ENCODE measurements at regions not wholly inside any gene's neighbourhood (a gene's known extent, or its start where the extent isn't known, plus 50 kb on each side); places are given as distances from the start of the nearest gene placed in this dataset.
"Not testable (repeated sequence)": the region's sequence is repeated elsewhere in the genome, so short reads cannot be mapped to it uniquely, and the experiment has no call there.

DNA sequence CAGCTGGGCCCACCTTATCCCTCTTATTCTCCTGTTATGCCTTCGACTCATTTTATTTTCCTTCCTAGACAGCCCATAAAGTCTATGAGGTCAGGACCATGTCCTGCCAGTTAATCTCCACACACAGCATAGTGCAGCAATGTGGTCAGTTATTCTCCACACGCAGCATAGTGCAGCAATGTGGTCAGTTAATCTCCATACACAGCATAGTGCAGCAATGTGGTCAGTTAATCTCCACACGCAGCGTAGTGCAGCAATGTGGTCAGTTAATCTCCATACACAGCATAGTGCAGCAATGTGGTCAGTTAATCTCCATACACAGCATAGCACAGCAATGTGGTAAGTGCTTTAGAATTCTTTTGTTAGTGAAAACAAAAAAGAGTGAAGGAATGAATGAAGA lies 77.8 kb downstream of the TEX36 start:
- no peak for DNase-seq (ENCODE audit: extremely low read depth, low read depth)

- DNase-seq (ENCODE audit: extremely low read depth, low read depth): no peak
Measured at GRCh38 chr10:125602825-125603224, 80.1 kb downstream of the TEX36 start.

DNA sequence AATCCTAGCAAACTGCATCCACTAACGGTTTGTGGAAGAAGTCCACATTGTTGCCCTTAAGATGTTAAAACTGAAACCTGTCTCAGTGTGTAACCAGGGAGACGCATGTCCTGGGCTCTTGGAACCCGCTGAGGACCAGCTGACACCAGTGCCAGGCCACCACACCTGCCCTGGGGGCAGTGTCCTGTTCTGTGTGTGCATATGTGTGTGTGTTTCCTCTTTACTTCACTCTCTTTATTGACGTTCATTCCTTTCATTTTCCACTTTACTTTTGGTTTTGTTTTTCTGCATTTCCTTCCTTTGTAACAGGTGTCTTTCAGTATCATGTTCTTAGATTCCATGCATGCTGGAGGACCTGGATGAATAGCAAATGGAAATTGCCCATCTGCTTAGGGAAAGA lies 83.8 kb downstream of the TEX36 start:
- no peak for DNase-seq (ENCODE audit: extremely low read depth, low read depth)

DNA sequence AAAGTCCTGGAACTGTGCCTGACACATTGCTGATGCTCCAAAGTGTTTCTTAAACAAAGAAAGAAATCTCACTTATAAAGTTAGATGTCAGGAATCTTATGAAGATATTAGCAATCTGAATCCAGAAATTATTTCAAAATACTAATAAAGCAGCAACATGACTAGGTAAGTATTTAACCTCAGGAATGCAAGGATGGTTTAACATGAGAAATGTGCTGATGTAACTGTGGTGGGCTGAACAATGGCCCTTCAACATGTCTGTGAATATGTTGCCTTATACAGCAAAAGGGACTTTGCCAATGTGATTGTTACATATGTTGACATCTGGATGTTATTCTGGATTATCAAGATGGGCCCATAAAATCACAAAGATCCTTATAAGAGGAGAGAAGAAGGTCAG lies 87.1 kb downstream of the TEX36 start:
- no peak for DNase-seq (ENCODE audit: extremely low read depth, low read depth)

GRCh38 chr10:125593644-125594043 lies 89.3 kb downstream of the TEX36 start:
- no peak for DNase-seq (ENCODE audit: extremely low read depth, low read depth)

GRCh38 chr10:125592897-125593296 lies 90.1 kb downstream of the TEX36 start:
- DNase-seq (ENCODE audit: extremely low read depth, low read depth): no peak

GRCh38 chr10:125591886-125592285 lies 91.1 kb downstream of the TEX36 start:
- no peak for DNase-seq (ENCODE audit: extremely low read depth, low read depth)

- DNase-seq (ENCODE audit: extremely low read depth, low read depth): not testable (repeated sequence)
Measured at GRCh38 chr10:125588738-125589137, 94.2 kb downstream of the TEX36 start.

GRCh38 chr10:125584954-125585353 lies 98.0 kb downstream of the TEX36 start:
- no peak for DNase-seq (ENCODE audit: extremely low read depth, low read depth)

GRCh38 chr10:125578658-125579315 lies 104.2 kb downstream of the TEX36 start:
- no peak for DNase-seq (ENCODE audit: extremely low read depth, low read depth)

DNA sequence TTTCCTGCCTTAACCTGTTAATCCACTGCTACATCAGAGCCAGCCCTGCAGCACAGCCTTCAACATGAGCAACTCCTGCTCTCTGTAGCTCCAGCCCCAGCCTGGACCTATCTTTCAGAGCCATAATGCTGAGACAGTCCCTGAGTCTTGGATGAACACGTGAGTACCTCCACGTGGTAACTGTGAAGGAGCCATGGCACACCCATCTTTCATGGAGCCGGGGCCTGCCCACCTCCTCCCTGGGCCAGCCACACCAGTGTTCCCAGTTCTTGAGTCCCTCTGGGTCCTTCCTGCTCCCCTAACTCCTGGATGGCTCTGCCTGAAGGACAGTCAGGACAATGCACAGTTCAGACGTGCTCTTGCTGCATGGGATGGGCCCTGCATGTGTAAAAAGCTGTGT lies 107.1 kb downstream of the TEX36 start:
- no peak for DNase-seq (ENCODE audit: extremely low read depth, low read depth)

DNA sequence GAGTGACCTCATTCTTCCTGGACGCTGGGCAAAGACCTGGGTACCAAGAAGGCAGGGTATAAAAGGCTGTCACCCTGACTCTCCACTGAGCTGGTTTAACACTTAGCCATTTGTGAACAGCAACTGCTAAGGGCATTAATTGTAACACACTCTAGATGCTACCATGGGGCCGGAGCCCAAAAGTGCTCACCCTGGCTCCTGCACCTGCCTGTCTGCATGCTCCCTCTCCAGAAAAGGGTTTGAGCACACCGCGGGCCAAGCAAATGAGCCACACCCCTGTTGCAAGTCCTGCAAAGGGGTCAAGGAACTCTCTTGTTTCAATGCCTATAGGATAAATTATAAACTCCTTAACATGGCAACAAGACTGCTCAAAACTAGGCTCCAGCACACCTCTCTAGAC lies 114.8 kb downstream of the TEX36 start:
- no peak for DNase-seq (ENCODE audit: extremely low read depth, low read depth)

DNA sequence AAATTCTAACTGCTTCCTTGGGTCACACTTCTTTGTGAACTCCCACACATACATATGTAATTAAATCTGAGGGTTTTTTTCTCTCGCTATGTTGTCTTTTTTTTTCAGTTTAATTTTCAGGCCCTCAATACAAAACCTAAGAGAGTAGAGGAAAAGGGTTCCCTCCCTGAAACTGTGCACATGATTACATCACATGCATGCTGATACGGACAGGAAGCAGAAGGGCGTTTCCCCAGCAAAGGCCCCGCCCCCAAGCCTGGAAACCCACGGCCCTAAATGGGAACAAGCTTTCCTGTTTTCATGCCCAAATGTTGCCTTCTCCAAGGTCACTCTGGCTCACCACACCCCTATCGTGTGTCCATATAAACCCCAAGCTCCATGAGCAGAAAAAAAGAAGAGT lies 115.4 kb downstream of the TEX36 start:
- DNase-seq (ENCODE audit: extremely low read depth, low read depth): no peak

GRCh38 chr10:125565046-125565445 lies 117.9 kb downstream of the TEX36 start:
- no peak for DNase-seq (ENCODE audit: extremely low read depth, low read depth)

- no peak for DNase-seq (ENCODE audit: extremely low read depth, low read depth)
Measured at GRCh38 chr10:125564570-125564969, 118.4 kb downstream of the TEX36 start.

- DNase-seq (ENCODE audit: extremely low read depth, low read depth): no peak
Measured at GRCh38 chr10:125562737-125563136, 120.2 kb downstream of the TEX36 start.

DNA sequence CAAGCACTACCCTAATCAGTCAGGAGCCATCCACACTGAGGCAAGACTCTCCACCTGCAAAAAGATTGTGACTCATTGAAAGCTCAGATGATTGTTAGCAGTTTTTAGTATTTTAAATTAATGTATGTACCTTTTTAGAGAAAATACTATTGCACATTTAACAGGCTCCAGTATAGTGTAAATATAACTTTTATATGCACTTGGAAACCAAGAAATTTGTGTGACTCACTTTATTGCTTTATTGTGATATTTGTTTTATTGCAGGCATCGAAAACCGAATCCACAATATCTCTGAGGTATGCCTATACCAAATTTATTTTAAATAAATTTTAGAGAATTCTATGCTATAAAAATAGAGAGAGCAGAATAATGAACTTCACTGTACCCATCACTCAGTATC lies 122.0 kb downstream of the TEX36 start:
- no peak for DNase-seq (ENCODE audit: extremely low read depth, low read depth)

GRCh38 chr10:125559210-125559609 lies 123.8 kb downstream of the TEX36 start:
- DNase-seq (ENCODE audit: extremely low read depth, low read depth): no peak

GRCh38 chr10:125557801-125558505 lies 125.0 kb downstream of the TEX36 start:
- DNase-seq (ENCODE audit: extremely low read depth, low read depth): no peak

DNA sequence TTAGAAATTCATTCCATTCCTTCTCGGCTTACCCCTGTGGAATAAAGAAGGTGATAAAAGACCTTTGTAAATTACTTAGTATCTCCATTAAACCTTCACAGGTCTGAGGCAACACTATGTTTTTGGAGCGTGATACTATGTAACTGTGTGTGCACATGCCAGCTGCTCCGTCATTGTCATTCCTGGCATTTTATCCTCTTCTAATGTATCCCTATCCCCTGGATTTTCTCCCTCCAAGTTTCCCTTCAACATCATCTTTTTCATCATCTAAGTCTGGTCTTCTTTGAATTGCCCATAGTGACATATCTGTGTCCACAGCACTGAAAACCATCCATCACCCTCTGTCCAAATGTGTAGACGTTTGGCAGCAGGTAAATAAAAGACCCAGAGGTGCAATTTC lies 125.7 kb downstream of the TEX36 start:
- no peak for DNase-seq (ENCODE audit: extremely low read depth, low read depth)

- DNase-seq (ENCODE audit: extremely low read depth, low read depth): no peak
Measured at GRCh38 chr10:125556882-125557281, 126.1 kb downstream of the TEX36 start.

- no peak for DNase-seq (ENCODE audit: extremely low read depth, low read depth)
Measured at GRCh38 chr10:125555743-125556142, 127.2 kb downstream of the TEX36 start.

DNA sequence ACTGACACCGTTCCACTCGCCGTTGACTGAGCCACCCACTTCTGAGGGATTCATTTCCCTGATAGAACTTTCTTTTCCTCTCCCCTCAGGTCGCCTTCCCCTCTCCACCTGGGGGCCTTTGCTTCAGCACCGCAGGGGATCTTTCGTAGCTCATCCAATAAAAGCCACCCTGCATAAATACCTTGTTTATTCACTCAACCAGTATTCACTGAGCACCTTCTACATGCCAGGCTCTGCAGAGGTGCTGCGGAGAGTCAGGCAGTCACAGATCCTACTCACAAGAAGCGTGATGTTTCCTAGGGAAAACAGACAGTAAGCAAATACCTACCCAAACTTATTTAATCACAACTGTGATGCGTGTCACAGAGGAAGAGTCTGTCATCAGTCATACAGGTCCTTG lies 127.7 kb downstream of the TEX36 start:
- no peak for DNase-seq (ENCODE audit: extremely low read depth, low read depth)
